ENCODE measurements at regions not wholly inside any gene's neighbourhood (a gene's known extent, or its start where the extent isn't known, plus 50 kb on each side); places are given as distances from the start of the nearest gene placed in this dataset.

DNA sequence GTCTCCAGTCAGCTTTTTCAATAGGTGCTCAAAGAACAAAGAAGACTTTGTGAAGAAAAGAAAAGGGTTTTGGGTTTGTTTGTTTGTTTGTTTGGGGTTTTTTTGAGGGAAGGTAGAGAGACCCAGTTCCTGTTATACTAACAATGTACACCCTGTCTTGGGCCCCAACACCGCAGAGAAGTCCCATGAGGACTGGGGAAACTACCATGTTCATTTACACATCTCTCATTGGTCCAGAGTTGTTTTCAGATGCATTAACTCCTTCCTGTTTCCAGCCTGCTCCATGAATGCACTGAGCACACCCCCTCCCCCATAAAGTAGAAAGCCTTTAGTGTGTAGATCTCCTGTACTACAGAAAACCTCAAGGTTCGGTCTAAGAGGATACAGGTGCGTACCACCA is 51.1 kb upstream of the SLC8A3 start:
- TF ChIP-seq CTCF (IDR thresholded peaks at IDR 0.05) (no peak), CREB1 (CRISPR knock-in tag; IDR thresholded peaks at IDR 0.05) (no peak), SP1 (CRISPR knock-in tag; conservative IDR thresholded peaks at IDR 0.05) (no peak), KAT7 (CRISPR knock-in tag; IDR thresholded peaks at IDR 0.05; ENCODE audit: borderline replicate concordance) (no peak), USF2 (CRISPR knock-in tag; IDR thresholded peaks at IDR 0.05) (no peak), ATF2 (CRISPR knock-in tag; IDR thresholded peaks at IDR 0.05; ENCODE audit: borderline replicate concordance, low read depth) (no peak), PRDM15 (CRISPR knock-in tag; IDR thresholded peaks at IDR 0.05) (no peak), GTF2I (CRISPR knock-in tag; conservative IDR thresholded peaks at IDR 0.05) (no peak), ZNF532 (CRISPR knock-in tag; IDR thresholded peaks at IDR 0.05; ENCODE audit: borderline replicate concordance) (no peak)
- TF ChIP-seq, protein P1, sequence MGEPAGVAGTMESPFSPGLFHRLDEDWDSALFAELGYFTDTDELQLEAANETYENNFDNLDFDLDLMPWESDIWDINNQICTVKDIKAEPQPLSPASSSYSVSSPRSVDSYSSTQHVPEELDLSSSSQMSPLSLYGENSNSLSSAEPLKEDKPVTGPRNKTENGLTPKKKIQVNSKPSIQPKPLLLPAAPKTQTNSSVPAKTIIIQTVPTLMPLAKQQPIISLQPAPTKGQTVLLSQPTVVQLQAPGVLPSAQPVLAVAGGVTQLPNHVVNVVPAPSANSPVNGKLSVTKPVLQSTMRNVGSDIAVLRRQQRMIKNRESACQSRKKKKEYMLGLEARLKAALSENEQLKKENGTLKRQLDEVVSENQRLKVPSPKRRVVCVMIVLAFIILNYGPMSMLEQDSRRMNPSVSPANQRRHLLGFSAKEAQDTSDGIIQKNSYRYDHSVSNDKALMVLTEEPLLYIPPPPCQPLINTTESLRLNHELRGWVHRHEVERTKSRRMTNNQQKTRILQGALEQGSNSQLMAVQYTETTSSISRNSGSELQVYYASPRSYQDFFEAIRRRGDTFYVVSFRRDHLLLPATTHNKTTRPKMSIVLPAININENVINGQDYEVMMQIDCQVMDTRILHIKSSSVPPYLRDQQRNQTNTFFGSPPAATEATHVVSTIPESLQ (CRISPR knock-in tag; IDR thresholded peaks at IDR 0.05), result no peak
- TF ChIP-seq, protein P2, sequence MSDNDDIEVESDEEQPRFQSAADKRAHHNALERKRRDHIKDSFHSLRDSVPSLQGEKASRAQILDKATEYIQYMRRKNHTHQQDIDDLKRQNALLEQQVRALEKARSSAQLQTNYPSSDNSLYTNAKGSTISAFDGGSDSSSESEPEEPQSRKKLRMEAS (CRISPR knock-in tag; IDR thresholded peaks at IDR 0.05), result no peak
- TF ChIP-seq, protein P3, sequence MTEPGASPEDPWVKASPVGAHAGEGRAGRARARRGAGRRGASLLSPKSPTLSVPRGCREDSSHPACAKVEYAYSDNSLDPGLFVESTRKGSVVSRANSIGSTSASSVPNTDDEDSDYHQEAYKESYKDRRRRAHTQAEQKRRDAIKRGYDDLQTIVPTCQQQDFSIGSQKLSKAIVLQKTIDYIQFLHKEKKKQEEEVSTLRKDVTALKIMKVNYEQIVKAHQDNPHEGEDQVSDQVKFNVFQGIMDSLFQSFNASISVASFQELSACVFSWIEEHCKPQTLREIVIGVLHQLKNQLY (CRISPR knock-in tag; IDR thresholded peaks at IDR 0.05), result no peak
- TF ChIP-seq, protein P4, sequence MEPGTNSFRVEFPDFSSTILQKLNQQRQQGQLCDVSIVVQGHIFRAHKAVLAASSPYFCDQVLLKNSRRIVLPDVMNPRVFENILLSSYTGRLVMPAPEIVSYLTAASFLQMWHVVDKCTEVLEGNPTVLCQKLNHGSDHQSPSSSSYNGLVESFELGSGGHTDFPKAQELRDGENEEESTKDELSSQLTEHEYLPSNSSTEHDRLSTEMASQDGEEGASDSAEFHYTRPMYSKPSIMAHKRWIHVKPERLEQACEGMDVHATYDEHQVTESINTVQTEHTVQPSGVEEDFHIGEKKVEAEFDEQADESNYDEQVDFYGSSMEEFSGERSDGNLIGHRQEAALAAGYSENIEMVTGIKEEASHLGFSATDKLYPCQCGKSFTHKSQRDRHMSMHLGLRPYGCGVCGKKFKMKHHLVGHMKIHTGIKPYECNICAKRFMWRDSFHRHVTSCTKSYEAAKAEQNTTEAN (CRISPR knock-in tag; IDR thresholded peaks at IDR 0.05), result no peak

Measured in WTC11 (cell line).